Retinal pigment epithelial cell (primary cell): ENCODE measurements at regions not wholly inside any gene's neighbourhood (a gene's known extent, or its start where the extent isn't known, plus 50 kb on each side); places are given as distances from the start of the nearest gene placed in this dataset.

Experiments used
- DNase-seq: peaks from one replicate; pipeline ENCODE4 v3.0.0-alpha.2; 2010; ENCODE audit warnings: low read depth
- H3K4me3 ChIP-seq: 2 replicates; pipeline ENCODE4 v1.5.1; 2011; ENCODE audit warnings: mild to moderate bottlenecking, low read length, control low read depth, moderate library complexity
- CTCF ChIP-seq: conservative IDR thresholded peaks from 2 replicates; pipeline ENCODE4 v1.5.1; 2011; ENCODE audit warnings: low read depth, low read length, control low read depth, inconsistent platforms

- no peak for DNase-seq
- no peak overlapping the region for H3K4me3 ChIP-seq
- TF ChIP-seq CTCF, result no peak
Measured at GRCh38 chr20:6469695-6470094, 297.8 kb upstream of the BMP2 start.

GRCh38 chr20:6468423-6469116, 298.9 kb upstream of the BMP2 start:
- no peak for TF ChIP-seq CTCF
- no peak for DNase-seq
- no peak overlapping the region for H3K4me3 ChIP-seq

- no peak for DNase-seq
- TF ChIP-seq CTCF, result no peak
- H3K4me3 ChIP-seq, result no peak overlapping the region
Measured at GRCh38 chr20:6467562-6467961, 299.9 kb upstream of the BMP2 start.

DNA sequence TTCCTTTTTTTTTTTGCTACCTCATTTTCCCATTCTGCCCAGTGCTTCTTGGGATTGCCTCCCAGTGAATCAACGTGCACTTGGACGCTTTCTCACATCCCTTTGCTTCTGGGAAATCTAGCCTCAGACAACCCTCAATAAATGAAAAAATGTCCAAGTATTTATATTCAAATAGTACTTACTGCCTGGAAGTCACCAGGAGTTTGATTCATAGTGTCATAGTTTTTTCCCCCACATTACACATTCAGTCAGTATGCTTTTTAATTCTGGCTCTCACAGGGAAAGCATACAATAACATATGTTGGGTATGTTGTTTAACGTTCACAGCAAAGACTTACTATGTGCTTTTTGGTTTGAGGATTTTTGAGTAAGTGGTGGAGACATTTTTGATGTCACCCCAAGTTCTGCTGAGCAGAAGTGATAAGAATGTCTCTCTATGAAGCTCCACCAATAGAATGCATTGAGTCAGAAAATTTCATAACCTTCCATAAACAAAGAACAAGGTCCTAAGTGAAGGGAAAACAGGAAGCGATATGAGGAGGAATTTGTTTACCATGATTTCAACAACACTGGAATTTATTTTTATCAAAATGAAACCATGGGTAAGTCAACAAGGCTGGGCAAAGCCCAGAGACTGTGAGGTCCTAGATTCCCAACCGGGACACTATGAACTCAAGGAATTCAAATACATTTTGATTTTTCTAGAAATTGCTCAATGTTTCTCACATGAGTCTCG, 301.2 kb upstream of the BMP2 start:
- no peak for DNase-seq
- no peak overlapping the region for H3K4me3 ChIP-seq
- no peak for TF ChIP-seq CTCF

DNA sequence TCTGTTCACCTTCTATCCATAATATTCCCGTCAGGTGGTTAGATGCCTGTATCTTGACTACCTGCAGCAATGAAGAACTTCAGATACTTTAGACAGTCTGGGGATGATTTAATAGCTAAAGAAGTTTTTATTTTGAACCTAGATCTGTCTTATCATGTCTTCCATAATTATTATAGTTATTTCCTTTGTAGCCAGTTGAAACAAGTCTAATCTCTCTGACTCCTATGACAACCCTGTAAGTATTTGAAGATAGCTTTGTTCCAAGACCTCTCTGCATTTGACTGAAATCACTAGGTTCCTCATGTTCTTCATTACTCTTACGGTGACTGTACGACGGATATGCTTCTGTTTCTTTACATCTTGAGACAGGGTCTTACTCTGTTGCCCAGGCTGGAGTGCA, 316.6 kb upstream of the BMP2 start:
- TF ChIP-seq CTCF, result no peak
- no peak overlapping the region for H3K4me3 ChIP-seq
- no peak for DNase-seq

DNA sequence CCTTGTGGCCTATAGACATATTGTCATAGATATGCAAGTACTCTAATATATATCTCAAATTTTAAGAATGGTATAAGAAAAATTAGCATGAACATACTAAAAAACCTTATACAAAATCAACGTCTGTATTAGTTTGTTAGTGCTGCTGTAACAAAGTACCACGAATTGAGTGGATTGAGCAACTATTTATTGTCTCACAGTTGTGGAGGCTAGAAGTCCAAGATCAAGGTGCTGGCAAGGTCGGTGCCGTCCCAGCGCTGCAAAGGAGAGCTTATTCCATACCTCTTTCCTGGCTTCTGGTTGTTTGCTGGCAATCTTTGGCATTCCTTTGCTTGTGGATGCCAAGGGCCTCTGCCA, 317.6 kb upstream of the FERMT1 start:
- no peak for TF ChIP-seq CTCF
- DNase-seq, result no peak
- H3K4me3 ChIP-seq, result no peak overlapping the region

- no peak overlapping the region for H3K4me3 ChIP-seq
- DNase-seq, result peak; percentile 10
- TF ChIP-seq CTCF, result no peak
Measured at GRCh38 chr20:6439737-6440442, 317.1 kb upstream of the FERMT1 start.
